ENCODE measurements at regions not wholly inside any gene's neighbourhood (a gene's known extent, or its start where the extent isn't known, plus 50 kb on each side); places are given as distances from the start of the nearest gene placed in this dataset.
"Not testable (repeated sequence)": the region's sequence is repeated elsewhere in the genome, so short reads cannot be mapped to it uniquely, and the experiment has no call there.

DNA sequence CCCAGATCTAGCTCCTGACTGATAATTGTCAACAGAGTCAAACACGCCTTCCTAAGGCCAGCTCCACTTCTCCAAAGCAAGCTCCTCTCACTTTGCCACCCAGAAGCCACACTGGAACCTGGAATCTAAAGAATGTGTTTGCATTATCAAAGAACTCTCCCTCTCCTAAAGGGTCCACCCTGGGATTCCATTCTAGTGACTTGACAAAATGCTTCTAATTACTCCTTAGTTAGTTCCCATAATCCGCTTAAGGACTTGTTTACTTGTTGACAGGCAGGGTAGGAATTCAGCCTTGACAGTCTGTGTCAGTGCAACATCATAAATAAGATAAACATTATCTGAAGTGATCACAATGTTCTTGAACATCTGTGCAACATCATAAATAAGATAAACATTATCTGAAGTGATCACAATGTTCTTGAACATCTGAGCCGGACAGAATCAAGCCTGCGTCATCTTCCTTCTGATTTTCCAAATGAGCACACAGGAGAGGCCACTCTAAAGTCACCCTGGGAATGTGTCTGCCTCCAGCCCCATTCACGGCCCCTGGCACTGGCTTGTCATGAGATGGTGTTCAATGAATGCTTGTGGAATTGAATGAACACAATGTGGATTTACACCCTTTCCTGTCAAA, 512.1 kb downstream of the IRS2 start:
- no peak overlapping the region for H3K4me3 ChIP-seq (ENCODE audit: low read depth, low read length)
- no peak for DNase-seq (ENCODE audit: low read depth)

DNA sequence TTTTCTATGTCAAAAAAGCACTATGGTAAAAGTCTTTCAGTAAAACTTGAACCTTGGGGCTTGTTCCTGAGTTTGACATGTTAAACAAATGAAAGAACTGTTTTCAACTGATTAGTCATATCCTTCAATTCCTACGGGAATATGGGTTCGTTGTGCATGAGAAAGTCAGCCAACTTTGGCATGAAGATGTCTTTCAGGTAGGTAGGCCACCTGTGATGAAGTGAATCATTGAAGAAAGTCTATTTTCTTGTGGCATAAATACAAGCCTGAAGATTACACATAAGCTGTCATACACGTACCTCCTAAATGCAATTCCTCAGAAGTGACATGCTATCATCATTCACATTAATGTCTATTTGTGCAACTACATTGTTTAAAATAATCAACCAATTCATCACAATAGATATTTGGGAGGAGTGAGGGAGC, 513.0 kb downstream of the IRS2 start:
- Histone ChIP-seq H3K27me3 (ENCODE audit: control insufficient read depth, insufficient read depth, low read length) (no peaks in the 10 kb centered on the region), H3K4me3 (ENCODE audit: low read depth, low read length) (no peak overlapping the region), H3K36me3 (ENCODE audit: control insufficient read depth, insufficient read depth, low read length) (no peaks in the 10 kb centered on the region)
- DNase-seq (ENCODE audit: low read depth): no peak
- TF ChIP-seq, protein P1, sequence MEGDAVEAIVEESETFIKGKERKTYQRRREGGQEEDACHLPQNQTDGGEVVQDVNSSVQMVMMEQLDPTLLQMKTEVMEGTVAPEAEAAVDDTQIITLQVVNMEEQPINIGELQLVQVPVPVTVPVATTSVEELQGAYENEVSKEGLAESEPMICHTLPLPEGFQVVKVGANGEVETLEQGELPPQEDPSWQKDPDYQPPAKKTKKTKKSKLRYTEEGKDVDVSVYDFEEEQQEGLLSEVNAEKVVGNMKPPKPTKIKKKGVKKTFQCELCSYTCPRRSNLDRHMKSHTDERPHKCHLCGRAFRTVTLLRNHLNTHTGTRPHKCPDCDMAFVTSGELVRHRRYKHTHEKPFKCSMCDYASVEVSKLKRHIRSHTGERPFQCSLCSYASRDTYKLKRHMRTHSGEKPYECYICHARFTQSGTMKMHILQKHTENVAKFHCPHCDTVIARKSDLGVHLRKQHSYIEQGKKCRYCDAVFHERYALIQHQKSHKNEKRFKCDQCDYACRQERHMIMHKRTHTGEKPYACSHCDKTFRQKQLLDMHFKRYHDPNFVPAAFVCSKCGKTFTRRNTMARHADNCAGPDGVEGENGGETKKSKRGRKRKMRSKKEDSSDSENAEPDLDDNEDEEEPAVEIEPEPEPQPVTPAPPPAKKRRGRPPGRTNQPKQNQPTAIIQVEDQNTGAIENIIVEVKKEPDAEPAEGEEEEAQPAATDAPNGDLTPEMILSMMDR (IDR thresholded peaks at IDR 0.05; ENCODE audit: insufficient read depth, low read length, poor library complexity, severe bottlenecking): no peak

More for the DNA sequence above, 512.1 kb downstream of the IRS2 start:
- TF ChIP-seq, protein P1 (IDR thresholded peaks at IDR 0.05; ENCODE audit: insufficient read depth, low read length, poor library complexity, severe bottlenecking): no peak
- Histone ChIP-seq H3K36me3 (ENCODE audit: control insufficient read depth, insufficient read depth, low read length) (no peaks in the 10 kb centered on the region), H3K27me3 (ENCODE audit: control insufficient read depth, insufficient read depth, low read length) (no peaks in the 10 kb centered on the region)

DNA sequence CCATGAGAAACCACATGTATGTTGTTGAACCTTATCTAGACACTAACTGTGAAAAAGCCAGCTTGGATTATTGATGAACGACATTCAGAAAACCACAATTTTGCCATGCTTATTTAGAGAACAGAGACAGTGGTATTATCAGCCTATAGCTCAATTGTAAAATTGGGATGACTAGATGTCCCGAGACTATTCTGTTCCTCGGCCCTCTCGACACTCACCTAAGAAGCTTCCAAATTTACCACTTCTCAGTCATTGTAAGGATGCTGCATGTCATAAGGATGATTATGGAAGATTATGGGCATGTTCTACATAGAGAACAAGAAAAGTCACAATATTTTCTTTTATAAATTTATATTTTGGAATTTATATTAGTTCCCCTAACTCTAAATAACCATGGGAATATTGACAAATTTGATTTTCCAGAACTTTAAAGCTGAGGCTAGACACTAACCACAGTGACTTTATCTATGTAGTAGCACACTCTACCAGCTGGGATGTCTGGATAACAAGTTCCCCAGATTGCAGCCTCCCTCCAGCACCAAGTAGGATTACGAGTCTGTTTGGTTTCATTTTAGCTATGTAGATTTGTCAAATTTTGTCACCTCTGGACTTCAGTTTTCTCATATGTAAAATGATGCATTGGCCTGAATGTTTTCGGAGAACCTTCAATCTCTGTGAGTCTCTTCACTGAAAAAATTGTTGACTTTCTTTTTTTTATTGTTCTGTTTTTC, 513.6 kb downstream of the IRS2 start:
- Histone ChIP-seq H3K36me3 (ENCODE audit: control insufficient read depth, insufficient read depth, low read length) (no peaks in the 10 kb centered on the region), H3K27me3 (ENCODE audit: control insufficient read depth, insufficient read depth, low read length) (no peaks in the 10 kb centered on the region), H3K4me3 (ENCODE audit: low read depth, low read length) (no peak overlapping the region)
- no peak for DNase-seq (ENCODE audit: low read depth)
- TF ChIP-seq, protein P1 (IDR thresholded peaks at IDR 0.05; ENCODE audit: insufficient read depth, low read length, poor library complexity, severe bottlenecking): no peak

DNA sequence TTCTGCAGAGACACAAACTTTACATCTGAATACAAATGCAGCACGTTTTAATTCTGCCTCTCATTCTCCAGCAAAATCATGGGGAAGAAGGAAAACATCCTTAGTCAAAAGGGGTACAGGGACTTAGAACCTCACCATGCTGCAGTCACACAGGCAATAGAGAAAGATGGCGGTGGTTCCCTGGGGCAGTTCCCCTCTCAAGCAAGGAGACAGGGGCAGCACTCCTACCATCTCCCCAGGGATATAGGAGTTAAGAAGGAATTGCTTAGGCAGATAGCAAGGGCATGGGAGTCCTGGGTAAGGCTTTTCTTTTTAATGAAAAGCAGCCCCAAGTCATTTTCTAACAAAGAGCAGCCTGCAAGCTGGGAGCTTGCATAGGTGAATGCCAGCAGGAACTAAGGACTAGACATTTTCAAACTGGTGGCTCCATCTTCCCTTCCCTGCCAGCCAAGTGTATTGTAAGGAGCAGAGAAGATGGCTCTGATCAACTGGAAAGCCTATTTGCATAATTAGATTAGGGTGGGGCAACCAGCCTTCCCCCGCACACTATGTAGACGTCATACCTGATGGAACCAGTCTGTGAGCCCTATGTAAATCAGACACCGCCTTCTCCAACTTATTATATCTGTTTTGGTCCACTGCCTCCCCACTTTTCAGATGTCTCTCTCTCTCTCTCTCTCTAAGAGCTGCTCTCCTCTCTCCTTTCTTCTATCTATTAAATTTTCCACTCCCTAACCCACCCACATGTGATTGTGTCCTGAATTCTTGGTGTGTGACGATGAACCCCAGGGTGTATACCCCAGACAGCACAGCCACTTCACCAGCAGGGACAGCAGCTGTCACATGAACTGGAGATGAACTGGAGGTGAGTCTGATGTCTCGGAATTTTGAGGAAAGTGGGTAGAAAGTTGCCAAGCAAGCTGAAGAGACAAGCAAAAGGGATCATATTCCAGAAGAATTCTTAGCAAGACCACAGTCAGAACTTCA, 514.5 kb downstream of the IRS2 start:
- DNase-seq (ENCODE audit: low read depth): no peak
- no peaks in the 10 kb centered on the region for H3K36me3 ChIP-seq (ENCODE audit: control insufficient read depth, insufficient read depth, low read length)
- TF ChIP-seq, protein P1 (IDR thresholded peaks at IDR 0.05; ENCODE audit: insufficient read depth, low read length, poor library complexity, severe bottlenecking): no peak
- H3K4me3 ChIP-seq (ENCODE audit: low read depth, low read length): no peak overlapping the region
- H3K27me3 ChIP-seq (ENCODE audit: control insufficient read depth, insufficient read depth, low read length): no peaks in the 10 kb centered on the region

DNA sequence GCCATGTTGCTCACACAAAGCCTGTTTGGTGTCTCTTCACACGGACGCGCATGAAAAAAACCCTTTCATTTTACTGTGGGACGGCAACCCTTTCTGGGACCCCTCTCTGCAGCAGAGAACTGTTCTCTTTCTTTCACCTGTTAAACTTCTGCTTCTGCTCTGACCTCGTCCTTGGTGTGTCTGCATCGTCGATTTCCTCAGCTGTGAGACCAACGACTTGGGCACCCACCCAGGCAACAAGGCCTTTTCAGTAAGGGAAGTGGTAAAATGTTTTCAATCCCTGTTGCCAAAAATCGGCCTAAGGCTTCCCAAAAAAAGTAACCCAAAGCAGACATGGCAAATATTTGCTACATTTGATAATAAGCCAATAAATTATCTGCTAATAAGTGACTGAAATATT, 515.3 kb downstream of the IRS2 start:
- Histone ChIP-seq H3K4me3 (ENCODE audit: low read depth, low read length) (no peak overlapping the region), H3K27me3 (ENCODE audit: control insufficient read depth, insufficient read depth, low read length) (no peaks in the 10 kb centered on the region), H3K36me3 (ENCODE audit: control insufficient read depth, insufficient read depth, low read length) (no peaks in the 10 kb centered on the region)
- TF ChIP-seq, protein P1 (IDR thresholded peaks at IDR 0.05; ENCODE audit: insufficient read depth, low read length, poor library complexity, severe bottlenecking): no peak
- no peak for DNase-seq (ENCODE audit: low read depth)

DNA sequence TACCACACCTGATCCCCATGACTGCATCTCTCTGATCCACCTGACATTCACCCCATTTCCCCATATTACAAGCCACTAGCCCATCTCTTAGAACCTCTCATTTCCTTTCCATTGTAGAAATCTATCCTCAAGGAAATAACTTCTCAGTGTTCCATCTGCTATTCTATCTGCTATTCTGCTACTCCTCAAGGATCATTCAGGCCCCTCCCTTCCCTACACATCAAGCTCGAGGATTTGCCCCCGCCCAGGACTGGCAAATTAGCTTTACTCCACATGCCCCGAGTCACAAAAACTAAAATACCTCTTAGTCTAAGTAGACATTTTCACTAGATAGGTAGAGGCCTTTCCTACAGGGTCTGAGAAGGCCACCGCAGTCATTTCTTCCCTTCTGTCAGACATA, 517.0 kb downstream of the IRS2 start:
- not testable (repeated sequence) for H3K4me3 ChIP-seq (ENCODE audit: low read depth, low read length); H3K36me3 ChIP-seq (ENCODE audit: control insufficient read depth, insufficient read depth, low read length); DNase-seq (ENCODE audit: low read depth); H3K27me3 ChIP-seq (ENCODE audit: control insufficient read depth, insufficient read depth, low read length)

DNA sequence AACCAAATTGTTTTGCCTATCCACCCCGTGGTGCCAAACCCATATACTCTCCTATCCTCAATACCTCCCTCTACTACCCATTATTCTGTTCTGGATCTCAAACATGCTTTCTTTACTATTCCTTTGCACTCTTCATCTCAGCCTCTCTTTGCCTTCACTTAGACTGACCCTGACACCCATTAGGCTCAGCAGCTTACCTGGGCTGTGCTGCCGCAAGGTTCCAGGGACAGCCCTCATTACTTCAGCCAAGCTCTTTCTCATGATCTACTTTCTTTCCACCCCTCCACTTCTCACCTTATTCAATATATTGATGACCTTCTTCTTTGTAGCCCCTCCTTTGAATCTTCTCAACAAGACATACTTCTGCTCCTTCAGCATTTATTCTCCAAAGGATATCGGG, 517.9 kb downstream of the IRS2 start:
- H3K36me3 ChIP-seq (ENCODE audit: control insufficient read depth, insufficient read depth, low read length); DNase-seq (ENCODE audit: low read depth); H3K27me3 ChIP-seq (ENCODE audit: control insufficient read depth, insufficient read depth, low read length); H3K4me3 ChIP-seq (ENCODE audit: low read depth, low read length): not testable (repeated sequence)

DNA sequence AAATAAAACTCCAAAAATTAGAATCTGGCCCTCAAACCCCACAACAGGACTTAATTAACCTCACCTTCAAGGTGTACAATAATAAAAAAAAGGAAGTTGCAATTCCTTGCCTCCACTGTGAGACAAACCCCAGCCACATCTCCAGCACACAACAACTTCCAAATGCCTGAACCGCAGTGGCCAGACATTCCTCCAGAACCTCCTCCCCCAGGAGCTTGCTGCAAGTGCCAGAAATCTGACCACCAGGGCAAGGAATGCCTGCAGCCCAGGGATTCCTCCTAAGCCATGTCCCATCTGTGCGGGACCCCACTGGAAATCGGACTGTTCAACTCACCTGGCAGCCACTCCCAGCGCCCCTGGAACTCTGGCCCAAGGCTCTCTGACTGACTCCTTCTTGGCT, 519.0 kb downstream of the IRS2 start:
- DNase-seq (ENCODE audit: low read depth); H3K36me3 ChIP-seq (ENCODE audit: control insufficient read depth, insufficient read depth, low read length); H3K4me3 ChIP-seq (ENCODE audit: low read depth, low read length); H3K27me3 ChIP-seq (ENCODE audit: control insufficient read depth, insufficient read depth, low read length): not testable (repeated sequence)

DNA sequence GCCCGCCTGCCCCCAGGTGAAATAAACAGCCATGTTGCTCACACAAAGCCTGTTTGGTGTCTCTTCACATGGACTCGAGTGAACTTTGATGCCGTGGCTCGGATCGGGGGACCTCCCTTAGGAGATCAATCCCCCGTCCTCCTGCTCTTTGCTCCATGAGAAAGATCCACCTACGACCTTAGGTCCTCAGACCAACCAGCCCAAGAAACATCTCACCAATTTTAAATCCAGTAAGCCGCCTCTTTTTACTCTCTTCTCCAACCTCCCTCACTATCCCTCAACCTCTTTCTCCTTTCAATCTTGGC, 521.0 kb downstream of the IRS2 start:
- H3K4me3 ChIP-seq (ENCODE audit: low read depth, low read length): peak overlapping the region; percentile 20
- not testable (repeated sequence) for H3K27me3 ChIP-seq (ENCODE audit: control insufficient read depth, insufficient read depth, low read length); H3K36me3 ChIP-seq (ENCODE audit: control insufficient read depth, insufficient read depth, low read length); DNase-seq (ENCODE audit: low read depth)
